Osteoblast (primary cell): ENCODE measurements at regions not wholly inside any gene's neighbourhood (a gene's known extent, or its start where the extent isn't known, plus 50 kb on each side); places are given as distances from the start of the nearest gene placed in this dataset.
A peak's percentile ranks its signal among the peaks of the same experiment; 100 is the strongest.

Experiments used
- DNase-seq: peaks from one replicate; pipeline ENCODE4 v3.0.0; 2011; ENCODE audit warnings: low spot score, mixed read lengths; ENCODE audit not compliant: insufficient read length; ENCODE audit errors: missing footprints
- H2AFZ ChIP-seq: 2 replicates; pipeline ENCODE4 v1.6.0; 2011; ENCODE audit warnings: mild to moderate bottlenecking, low read length
- H3K27ac ChIP-seq: 2 replicates; pipeline ENCODE4 v1.5.1; 2011; ENCODE audit warnings: mild to moderate bottlenecking, low read depth, low read length, moderate library complexity
- H3K27me3 ChIP-seq: 2 replicates; pipeline ENCODE4 v1.6.0; 2012; ENCODE audit warnings: mild to moderate bottlenecking, control low read depth, inconsistent platforms, low read length, moderate library complexity; ENCODE audit not compliant: insufficient read depth
- H3K36me3 ChIP-seq: 2 replicates; pipeline ENCODE4 v1.5.1; 2011; ENCODE audit warnings: mild to moderate bottlenecking, low read length, control low read depth, moderate library complexity; ENCODE audit not compliant: insufficient read depth
- H3K4me1 ChIP-seq: 2 replicates; pipeline ENCODE4 v1.5.1; 2011; ENCODE audit warnings: mild to moderate bottlenecking, low read length, control low read depth, moderate library complexity; ENCODE audit not compliant: insufficient read depth
- H3K4me2 ChIP-seq: 2 replicates; pipeline ENCODE4 v1.6.0; 2011; ENCODE audit warnings: mild to moderate bottlenecking, low read length; ENCODE audit not compliant: insufficient read depth
- H3K4me3 ChIP-seq: fragments of 200-600 bp; sonication (generic); 3 replicates; pipeline ENCODE4 v1.5.1; 2012; ENCODE audit warnings: mild to moderate bottlenecking, low read length, inconsistent platforms; ENCODE audit not compliant: insufficient read depth
- H3K79me2 ChIP-seq: 2 replicates; pipeline ENCODE4 v1.6.0; 2012; ENCODE audit warnings: mild to moderate bottlenecking, low read length, control low read depth, inconsistent platforms; ENCODE audit not compliant: insufficient read depth
- H3K9me3 ChIP-seq: 2 replicates; pipeline ENCODE4 v1.5.1; 2011; ENCODE audit warnings: low read depth, low read length, control low read depth
- H4K20me1 ChIP-seq: 2 replicates; pipeline ENCODE4 v1.6.0; 2012; ENCODE audit warnings: mild to moderate bottlenecking, low read length, control low read depth; ENCODE audit not compliant: insufficient read depth
- CTCF ChIP-seq: IDR thresholded peaks from 2 replicates; pipeline ENCODE4 v1.5.1; 2011; ENCODE audit warnings: mild to moderate bottlenecking, low read depth, low read length, moderate library complexity; ENCODE audit errors: extremely low read depth

- no peaks in the 10 kb centered on the region for H3K9me3 ChIP-seq
- H3K36me3 ChIP-seq: no peaks in the 10 kb centered on the region
- no peak overlapping the region for H3K4me2 ChIP-seq
- DNase-seq: no peak
- no peak overlapping the region for H3K4me3 ChIP-seq
- no peaks in the 10 kb centered on the region for H3K4me1 ChIP-seq
- no peaks in the 10 kb centered on the region for H3K27me3 ChIP-seq
- no peak overlapping the region for H3K27ac ChIP-seq
- no peaks in the 10 kb centered on the region for H4K20me1 ChIP-seq
- TF ChIP-seq CTCF: no peak
- H3K79me2 ChIP-seq: no peaks in the 10 kb centered on the region
- H2AFZ ChIP-seq: no peak overlapping the region
These were observed 527.8 kb upstream of the TLE4 start for GRCh38 chr9:79043916-79044315.

GRCh38 chr9:79046401-79046800 lies 525.4 kb upstream of the TLE4 start:
- Histone ChIP-seq H3K36me3 (no peaks in the 10 kb centered on the region), H3K4me1 (no peaks in the 10 kb centered on the region), H3K27me3 (no peaks in the 10 kb centered on the region), H3K27ac (no peak overlapping the region), H3K79me2 (no peaks in the 10 kb centered on the region), H4K20me1 (no peaks in the 10 kb centered on the region), H3K4me2 (no peak overlapping the region), H3K9me3 (no peaks in the 10 kb centered on the region), H2AFZ (peak overlapping the region; percentile 60), H3K4me3 (no peak overlapping the region)
- no peak for DNase-seq
- no peak for TF ChIP-seq CTCF

- Histone ChIP-seq H3K4me2 (no peak overlapping the region), H3K4me3 (no peak overlapping the region), H3K4me1 (no peaks in the 10 kb centered on the region), H3K79me2 (no peaks in the 10 kb centered on the region), H3K36me3 (no peaks in the 10 kb centered on the region), H3K27me3 (no peaks in the 10 kb centered on the region), H2AFZ (no peak overlapping the region), H3K9me3 (no peaks in the 10 kb centered on the region), H4K20me1 (no peaks in the 10 kb centered on the region), H3K27ac (no peak overlapping the region)
- TF ChIP-seq CTCF: no peak
- no peak for DNase-seq
These were observed 522.4 kb upstream of the TLE4 start for GRCh38 chr9:79049371-79049770.

- Histone ChIP-seq H3K27me3 (no peaks in the 10 kb centered on the region), H2AFZ (peak overlapping the region; percentile 34), H3K27ac (no peak overlapping the region), H3K4me2 (no peak overlapping the region), H3K79me2 (no peaks in the 10 kb centered on the region), H4K20me1 (no peaks in the 10 kb centered on the region), H3K36me3 (no peaks in the 10 kb centered on the region), H3K4me3 (no peak overlapping the region), H3K4me1 (peaks cover 7% of the 10 kb centered on the region), H3K9me3 (no peaks in the 10 kb centered on the region)
- DNase-seq: peak; percentile 14
- no peak for TF ChIP-seq CTCF
These were observed 518.2 kb upstream of the TLE4 start for GRCh38 chr9:79053598-79053997.
